Aorta (tissue), 5 donors: ENCODE measurements at regions not wholly inside any gene's neighbourhood (a gene's known extent, or its start where the extent isn't known, plus 50 kb on each side); places are given as distances from the start of the nearest gene placed in this dataset.
A peak's percentile ranks its signal among the peaks of the same experiment; 100 is the strongest.

ENCODE experiments used
- ATAC-seq: fragments of 200-7000 bp; cut with Tn5 transposase; one replicate; pipeline ENCODE4 v1.9.1; 2022; ENCODE audit warnings: moderate library complexity; ENCODE audit not compliant: low FRiP score
- DNase-seq, 2 donors: peaks; one replicate each; pipeline ENCODE4 v3.0.0-alpha.2; 2020
- H3K27ac ChIP-seq, 2 donors: one replicate each; pipeline ENCODE4 v1.5.1; 2013; ENCODE audit warnings: low read length in 2 of 2, mild to moderate bottlenecking in 2 of 2, moderate library complexity in 2 of 2, control low read depth in 1 of 2, inconsistent platforms in 1 of 2, low read depth in 1 of 2
- H3K27me3 ChIP-seq, 2 donors: one replicate each; pipeline ENCODE4 v1.6.1; 2013; ENCODE audit warnings: control low read depth in 1 of 2, low read length in 1 of 2, mild to moderate bottlenecking in 1 of 2, moderate library complexity in 1 of 2; ENCODE audit not compliant: insufficient read depth in 2 of 2, control insufficient read depth in 1 of 2
- H3K36me3 ChIP-seq, 2 donors: one replicate each; pipeline ENCODE4 v1.6.1; 2013; ENCODE audit warnings: control low read depth in 1 of 2, low read length in 1 of 2, mild to moderate bottlenecking in 1 of 2; ENCODE audit not compliant: insufficient read depth in 2 of 2, control insufficient read depth in 1 of 2
- H3K4me1 ChIP-seq, 2 donors: one replicate each; pipeline ENCODE4 v1.6.1; 2013; ENCODE audit warnings: low read length in 2 of 2, control low read depth in 1 of 2, mild to moderate bottlenecking in 1 of 2, moderate library complexity in 1 of 2; ENCODE audit not compliant: insufficient read depth in 2 of 2, control insufficient read depth in 1 of 2
- H3K4me3 ChIP-seq, 2 donors: one replicate each; pipeline ENCODE4 v1.5.1; 2013; ENCODE audit warnings: low read length in 2 of 2, control low read depth in 1 of 2, mild to moderate bottlenecking in 1 of 2
- H3K9me3 ChIP-seq: one replicate; pipeline ENCODE4 v1.6.1; 2013; ENCODE audit warnings: mild to moderate bottlenecking, low read length; ENCODE audit not compliant: control insufficient read depth
- WGBS, 2 donors: extraction: QIAGEN DNeasy Blood & Tissue Kit; methylation state at CpG; one replicate each; pipeline ENCODE4 v1.1.7; 2013; 5-methylcytosine and 5-hydroxymethylcytosine counted together
- intact Hi-C, 2 donors: fragments of 100-400 bp; cut with DNase I; formaldehyde crosslinking; loops; one replicate each; pipeline versions ENCODE4 v1.14.2 to v1.15.0; 2022
- donor health status: healthy with polysubstance abuse.
- donor health status: Bipolar disorder and iron deficiency.
- donor health status: DM: no; HTN: no; CAD: no.
- donor health status: DM: no; HTN: no; CAD: no.
- donor health status: DM: yes; HTN: yes; CAD: no.

- no peak for ATAC-seq
- no peak for DNase-seq
- WGBS, 2 donors, result 96 to 97% methylated on average over 8 of the region's 8 CpGs
- Histone ChIP-seq H3K36me3 (no peaks in the 10 kb centered on the region), H3K9me3 (no peaks in the 10 kb centered on the region), H3K27me3 (no peaks in the 10 kb centered on the region), H3K4me3 (no peak overlapping the region), H3K27ac (no peak overlapping the region), H3K4me1 (no peaks in the 10 kb centered on the region)
- intact Hi-C loops, result no loop called here
These were observed 384.3 kb upstream of the ID2 start for GRCh38 chr2:8297376-8298231.

- Histone ChIP-seq H3K36me3 (no peaks in the 10 kb centered on the region), H3K4me1 (no peaks in the 10 kb centered on the region), H3K9me3 (no peaks in the 10 kb centered on the region), H3K27ac (no peak overlapping the region), H3K4me3 (no peak overlapping the region), H3K27me3 (no peaks in the 10 kb centered on the region)
- DNase-seq, result peak in 1 of 2 donors; percentile 57
- intact Hi-C loops, result no loop called here
- WGBS, 2 donors, result 96 to 97% methylated on average over 3 of the region's 3 CpGs
- ATAC-seq, result peak; percentile 53
These were observed 383.1 kb upstream of the ID2 start for GRCh38 chr2:8298783-8299182.

GRCh38 chr2:8300216-8300615 is 381.6 kb upstream of the ID2 start:
- WGBS, 2 donors, result 75 to 80% methylated on average over 5 of the region's 5 CpGs
- intact Hi-C loops, result loop anchor here in 1 of 2 donors (10.0 kb wide), 1 partner anchor 125 kb away; no protein-coding TSS in a partner anchor

GRCh38 chr2:8300905-8301304 is 381.0 kb upstream of the ID2 start:
- 87 to 94% methylated on average over 3 of the region's 3 CpGs for WGBS, 2 donors

More at GRCh38 chr2:8300216-8300615, 381.6 kb upstream of the ID2 start:
- no peak overlapping the region for H3K27ac ChIP-seq
- no peaks in the 10 kb centered on the region for H3K27me3 ChIP-seq
- H3K4me1 ChIP-seq, result no peaks in the 10 kb centered on the region
- H3K9me3 ChIP-seq, result no peaks in the 10 kb centered on the region
- H3K36me3 ChIP-seq, result no peaks in the 10 kb centered on the region
- DNase-seq (no peak), ATAC-seq (no peak)
- no peak overlapping the region for H3K4me3 ChIP-seq

GRCh38 chr2:8303322-8303832 is 378.5 kb upstream of the ID2 start:
- Histone ChIP-seq H3K27me3 (no peaks in the 10 kb centered on the region), H3K4me3 (no peak overlapping the region), H3K36me3 (no peaks in the 10 kb centered on the region), H3K4me1 (peaks cover 0 to 1% of the 10 kb centered on the region in 2 donors), H3K27ac (no peak overlapping the region), H3K9me3 (no peaks in the 10 kb centered on the region)
- 79 to 84% methylated on average over 10 of the region's 10 CpGs for WGBS, 2 donors
- intact Hi-C loops, result loop anchor here in 1 of 2 donors (10.0 kb wide), 1 partner anchor 129 kb away; no protein-coding TSS in a partner anchor
- DNase-seq (peak; percentile 80 to 81), ATAC-seq (no peak)

More at GRCh38 chr2:8300905-8301304, 381.0 kb upstream of the ID2 start:
- intact Hi-C loops, result loop anchor here in 1 of 2 donors (10.0 kb wide), 1 partner anchor 126 kb away; no protein-coding TSS in a partner anchor
- Histone ChIP-seq H3K27ac (no peak overlapping the region), H3K9me3 (no peaks in the 10 kb centered on the region), H3K27me3 (no peaks in the 10 kb centered on the region), H3K4me1 (no peaks in the 10 kb centered on the region), H3K36me3 (no peaks in the 10 kb centered on the region), H3K4me3 (no peak overlapping the region)
- ATAC-seq (no peak), DNase-seq (no peak)

- peak; percentile 81 to 85 for DNase-seq
These were observed 376.8 kb upstream of the ID2 start for GRCh38 chr2:8304821-8305766.

GRCh38 chr2:8306530-8307351 is 375.1 kb upstream of the ID2 start:
- no peaks in the 10 kb centered on the region for H3K9me3 ChIP-seq
- DNase-seq, result no peak
- H3K36me3 ChIP-seq, result no peaks in the 10 kb centered on the region
- intact Hi-C loops, result loop anchor here in 1 of 2 donors (10.0 kb wide), 1 partner anchor 132 kb away; no protein-coding TSS in a partner anchor
- H3K27ac ChIP-seq, result peak overlapping the region; percentile 70 to 92
- H3K4me3 ChIP-seq, result no peak overlapping the region
- no peak for ATAC-seq
- peaks cover 0 to 1% of the 10 kb centered on the region in 2 donors for H3K4me1 ChIP-seq
- WGBS, 2 donors, result 33 to 38% methylated on average over 7 of the region's 7 CpGs
- H3K27me3 ChIP-seq, result no peaks in the 10 kb centered on the region

More at GRCh38 chr2:8304821-8305766, 376.8 kb upstream of the ID2 start:
- Histone ChIP-seq H3K27me3 (no peaks in the 10 kb centered on the region), H3K4me1 (peaks cover 0 to 1% of the 10 kb centered on the region in 2 donors), H3K36me3 (no peaks in the 10 kb centered on the region), H3K4me3 (no peak overlapping the region), H3K27ac (peak overlapping the region; percentile 12 to 73), H3K9me3 (no peaks in the 10 kb centered on the region)
- ATAC-seq, result peak; percentile 55
- intact Hi-C loops, result loop anchor here in 1 of 2 donors (10.0 kb wide), 1 partner anchor 130 kb away; no protein-coding TSS in a partner anchor
- 50 to 51% methylated on average over 18 of the region's 18 CpGs for WGBS, 2 donors
